Spleen (tissue), 11 donors: ENCODE measurements at regions not wholly inside any gene's neighbourhood (a gene's known extent, or its start where the extent isn't known, plus 50 kb on each side); places are given as distances from the start of the nearest gene placed in this dataset.
"Not testable (repeated sequence)": the region's sequence is repeated elsewhere in the genome, so short reads cannot be mapped to it uniquely, and the experiment has no call there.

Experiments used
- DNase-seq: peaks from one replicate; pipeline ENCODE4 v3.0.0-alpha.2; 2020
- H3K27ac ChIP-seq, 8 donors: fragments of 200-600 bp; sonication (generic) in 7 of 8; 1 replicate in 4 of 8; 2 replicates in 4 of 8; pipeline versions ENCODE4 v1.5.0 to v1.8.0; 2016 to 2021; ENCODE audit warnings: inconsistent platforms in 4 of 8, mild to moderate bottlenecking in 4 of 8, moderate library complexity in 1 of 8
- H3K27me3 ChIP-seq, 7 donors: fragments of 200-600 bp; sonication (generic) in 6 of 7; replicated peaks in 1 of 7; 1 replicate in 4 of 7; 2 replicates in 3 of 7; pipeline versions ENCODE4 v1.5.0 to v1.8.0; 2016 to 2021; ENCODE audit warnings: inconsistent platforms in 3 of 7, mild to moderate bottlenecking in 1 of 7
- H3K36me3 ChIP-seq, 6 donors: fragments of 200-600 bp; sonication (generic) in 5 of 6; 1 replicate in 4 of 6; 2 replicates in 2 of 6; pipeline versions ENCODE4 v1.5.0 to v1.8.0; 2016 to 2021; ENCODE audit warnings: inconsistent platforms in 2 of 6
- H3K4me1 ChIP-seq, 6 donors: fragments of 200-600 bp; sonication (generic) in 5 of 6; 1 replicate in 3 of 6; 2 replicates in 3 of 6; pipeline versions ENCODE4 v1.5.0 to v1.8.0; 2016 to 2021; ENCODE audit warnings: inconsistent platforms in 3 of 6
- H3K4me3 ChIP-seq, 8 donors: fragments of 200-600 bp; sonication (generic) in 7 of 8; 1 replicate in 4 of 8; 2 replicates in 4 of 8; pipeline versions ENCODE4 v1.5.0 to v1.8.0; 2016 to 2021; ENCODE audit warnings: inconsistent platforms in 4 of 8, mild to moderate bottlenecking in 4 of 8, moderate library complexity in 2 of 8
- H3K9me3 ChIP-seq, 8 donors: fragments of 200-600 bp; sonication (generic) in 7 of 8; 1 replicate in 4 of 8; 2 replicates in 4 of 8; pipeline versions ENCODE4 v1.5.0 to v1.8.0; 2016 to 2021; ENCODE audit warnings: inconsistent platforms in 4 of 8
- CTCF ChIP-seq, 11 experiments: fragments of 200-600 bp in 7 of 11; fragments of 450-650 bp in 4 of 11; sonication (generic) in 4 of 11; IDR thresholded peaks in 8 of 11; conservative IDR thresholded peaks in 3 of 11; 1 replicate in 7 of 11; 2 replicates in 4 of 11; pipeline versions ENCODE4 v1.4.0 to v1.8.0; 2016 to 2021; ENCODE audit warnings: antibody characterized with exemption in 11 of 11, inconsistent platforms in 4 of 11, mild to moderate bottlenecking in 1 of 11
- POLR2A ChIP-seq, 3 donors: fragments of 450-650 bp; IDR thresholded peaks; one replicate each; pipeline ENCODE4 v1.5.1; 2017; ENCODE audit warnings: antibody characterized with exemption in 3 of 3, mild to moderate bottlenecking in 1 of 3
- POLR2AphosphoS5 ChIP-seq, 3 donors: sonication (generic); formaldehyde crosslinking; IDR thresholded peaks; one replicate each; pipeline ENCODE4 v1.5.1; 2017; ENCODE audit warnings: antibody characterized with exemption in 3 of 3
- WGBS, 5 donors: extraction: QIAGEN DNeasy Blood & Tissue Kit in 3 of 5; methylation state at CpG; one replicate each; pipeline versions ENCODE4 v1.1.5 to v1.1.7; 2013 to 2018; 5-methylcytosine and 5-hydroxymethylcytosine counted together
- intact Hi-C: fragments of 100-400 bp; cut with DNase I; formaldehyde crosslinking; loops from one replicate; pipeline ENCODE4 v1.15.0; 2023; ENCODE audit warnings: low total_unique reads
- donor health status: healthy with polysubstance abuse.
- donor health status: DM: no; HTN: no; CAD: no; lungs with moderate emphysema.
- donor health status: DM: no; HTN: no; CAD: no.
- donor health status: Bipolar disorder and iron deficiency.
- donor health status: healthy.
- donor health status: DM: no; HTN: no; CAD: no.
- donor health status: DM: yes; HTN: yes; CAD: no.

- TF ChIP-seq POLR2AphosphoS5 (IDR thresholded peaks at IDR 0.05) (no peak), POLR2A (IDR thresholded peaks at IDR 0.05) (no peak), CTCF (IDR thresholded peaks at IDR 0.05 in 8 of 11, conservative IDR thresholded peaks at IDR 0.05 in 3 of 11) (no peak)
- WGBS, 5 donors: 92 to 97% (median 95%) methylated on average over 2 of the region's 2 CpGs
- DNase-seq: no peak
- H3K9me3 ChIP-seq: peaks cover 0 to 35% (median 24%) of the 10 kb centered on the region in 8 donors
- peaks cover 0 to under 1% (median 0%) of the 10 kb centered on the region in 6 donors for H3K4me1 ChIP-seq
- H3K27me3 ChIP-seq: peaks cover 0 to 5% (median 0%) of the 10 kb centered on the region in 7 donors
- no peaks in the 10 kb centered on the region for H3K36me3 ChIP-seq
- intact Hi-C loops: no loop called here
- H3K4me3 ChIP-seq: no peak overlapping the region
- no peak overlapping the region for H3K27ac ChIP-seq
These were observed 432.1 kb upstream of the ID2 start for GRCh38 chr2:8249769-8250168.

DNA sequence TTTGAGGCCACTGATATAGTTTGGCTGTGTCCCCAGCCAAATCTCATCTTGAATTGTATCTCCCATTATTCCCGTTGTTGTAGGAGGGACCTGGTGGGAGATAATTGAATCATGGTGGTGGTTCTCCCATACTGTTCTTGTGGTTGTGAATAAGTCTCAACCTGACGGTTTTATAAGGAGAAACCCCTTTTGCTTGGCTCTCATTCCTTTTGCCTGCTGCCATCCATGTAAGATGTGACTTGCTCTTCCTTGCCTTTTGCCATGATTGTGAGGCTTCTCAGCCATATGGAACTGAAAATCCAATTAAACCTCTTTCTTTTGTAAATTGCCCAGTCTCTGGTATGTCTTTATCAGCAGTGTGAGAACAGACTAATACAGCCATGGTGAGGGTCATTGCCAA is 431.6 kb upstream of the ID2 start:
- H3K4me1 ChIP-seq, DNase-seq, intact Hi-C loops, H3K4me3 ChIP-seq, H3K36me3 ChIP-seq, H3K27me3 ChIP-seq, H3K27ac ChIP-seq: not testable (repeated sequence)
- H3K9me3 ChIP-seq: peaks cover 0 to 29% (median 21%) of the 10 kb centered on the region in 8 donors
- WGBS, 5 donors: 94 to 100% (median 96%) methylated on average over 2 of the region's 2 CpGs

- Histone ChIP-seq H3K27ac (no peak overlapping the region), H3K4me1 (no peaks in the 10 kb centered on the region), H3K27me3 (peaks cover 0 to 5% (median 0%) of the 10 kb centered on the region in 7 donors), H3K4me3 (no peak overlapping the region), H3K9me3 (peaks cover 0 to 19% (median 12%) of the 10 kb centered on the region in 8 donors), H3K36me3 (no peaks in the 10 kb centered on the region)
- no peak for DNase-seq
- TF ChIP-seq POLR2A (IDR thresholded peaks at IDR 0.05) (no peak), POLR2AphosphoS5 (IDR thresholded peaks at IDR 0.05) (no peak), CTCF (IDR thresholded peaks at IDR 0.05 in 8 of 11, conservative IDR thresholded peaks at IDR 0.05 in 3 of 11) (no peak)
- 28 to 44% (median 37%) methylated on average over 6 of the region's 6 CpGs for WGBS, 5 donors
- intact Hi-C loops: no loop called here
These were observed 430.6 kb upstream of the ID2 start for GRCh38 chr2:8251291-8251690.

GRCh38 chr2:8251856-8252255 is 430.0 kb upstream of the ID2 start:
- TF ChIP-seq POLR2AphosphoS5 (IDR thresholded peaks at IDR 0.05): no peak
- TF ChIP-seq CTCF (IDR thresholded peaks at IDR 0.05 in 8 of 11, conservative IDR thresholded peaks at IDR 0.05 in 3 of 11): no peak
- TF ChIP-seq POLR2A (IDR thresholded peaks at IDR 0.05): no peak
- intact Hi-C loops: no loop called here

More at GRCh38 chr2:8251856-8252255, 430.0 kb upstream of the ID2 start:
- H3K27me3 ChIP-seq: peaks cover 0 to 5% (median 0%) of the 10 kb centered on the region in 7 donors
- no peak overlapping the region for H3K27ac ChIP-seq
- H3K9me3 ChIP-seq: peaks cover 0 to 14% (median 8%) of the 10 kb centered on the region in 8 donors
- no peaks in the 10 kb centered on the region for H3K36me3 ChIP-seq
- no peak overlapping the region for H3K4me3 ChIP-seq
- WGBS, 5 donors: 91 to 97% (median 95%) methylated on average over 7 of the region's 7 CpGs
- no peaks in the 10 kb centered on the region for H3K4me1 ChIP-seq
- DNase-seq: no peak
